IMR-90 (cell line): ENCODE measurements at regions not wholly inside any gene's neighbourhood (a gene's known extent, or its start where the extent isn't known, plus 50 kb on each side); places are given as distances from the start of the nearest gene placed in this dataset.

Experiments used
- ATAC-seq: fragments of 200-7000 bp; cut with Tn5 transposase; 2 replicates; pipeline ENCODE4 v1.9.1; 2020; ENCODE audit warnings: low read depth, mild to moderate bottlenecking, moderate library complexity
- BruUV-seq: library from RNA; stranded (reverse); fragments of 400-500 nt; replicated peaks from 2 replicates; lab custom pipeline; 2021; lab: Mats Ljungman, UMichigan
- CTCF ChIA-PET: fragments of 300-600 bp; formaldehyde crosslinking; extraction: SDS; loops from one replicate; lab custom pipeline; 2021; ENCODE audit warnings: antibody characterized with exemption; lab: Yijun Ruan, JAX
- POLR2A ChIA-PET: fragments of 300-600 bp; sonication (Branson Sonifier 250); formaldehyde crosslinking; loops from one replicate; lab custom pipeline; 2022; ENCODE audit warnings: antibody characterized with exemption; ENCODE audit not compliant: unreplicated experiment; lab: Charles Lee
- DNase-seq: peaks from one replicate; pipeline ENCODE4 v3.0.0; 2013
- H2AFZ ChIP-seq: replicated peaks from 2 replicates; pipeline ENCODE3; 2013; ENCODE audit warnings: low read length, mild to moderate bottlenecking; ENCODE audit not compliant: poor library complexity
- H2AK5ac ChIP-seq: 2 replicates; pipeline ENCODE4 v1.6.1; 2013; ENCODE audit warnings: low read depth, low read length, inconsistent platforms
- H2AK9ac ChIP-seq: replicated peaks from 2 replicates; pipeline ENCODE3; 2013; ENCODE audit warnings: mild to moderate bottlenecking, low read depth, low read length, moderate library complexity; ENCODE audit not compliant: poor library complexity
- H2BK120ac ChIP-seq: 2 replicates; pipeline ENCODE4 v1.6.1; 2013; ENCODE audit warnings: low read depth, low read length, inconsistent platforms
- H2BK15ac ChIP-seq: 3 replicates; pipeline ENCODE4 v1.6.1; 2013; ENCODE audit warnings: low read depth, low read length, inconsistent platforms
- H2BK20ac ChIP-seq: 2 replicates; pipeline ENCODE4 v1.6.1; 2013; ENCODE audit warnings: low read depth, mild to moderate bottlenecking, inconsistent platforms, low read length, moderate library complexity
- H2BK5ac ChIP-seq: 2 replicates; pipeline ENCODE4 v1.6.1; 2013; ENCODE audit warnings: mild to moderate bottlenecking, low read depth, low read length, inconsistent platforms; ENCODE audit not compliant: poor library complexity, severe bottlenecking
- H3K14ac ChIP-seq: replicated peaks from 2 replicates; pipeline ENCODE4 v1.6.1; 2013; ENCODE audit warnings: low read depth, low read length, inconsistent platforms
- H3K18ac ChIP-seq: 2 replicates; pipeline ENCODE4 v1.6.1; 2013; ENCODE audit warnings: low read depth, low read length, control low read depth
- H3K23ac ChIP-seq: 2 replicates; pipeline ENCODE4 v1.6.1; 2013; ENCODE audit warnings: low read depth, low read length, inconsistent platforms
- H3K27ac ChIP-seq: 2 replicates; pipeline ENCODE4 v1.5.1; 2013; ENCODE audit warnings: mild to moderate bottlenecking, control low read depth, low read length; ENCODE audit not compliant: insufficient read depth
- H3K27me3 ChIP-seq: 2 replicates; pipeline ENCODE4 v1.6.1; 2013; ENCODE audit warnings: low read length; ENCODE audit not compliant: control insufficient read depth, insufficient read depth
- H3K36me3 ChIP-seq: 2 replicates; pipeline ENCODE4 v1.6.1; 2013; ENCODE audit warnings: low read length, mixed read lengths; ENCODE audit not compliant: control insufficient read depth, insufficient read depth
- H3K4ac ChIP-seq: 2 replicates; pipeline ENCODE4 v1.6.1; 2013; ENCODE audit warnings: low read depth, low read length, inconsistent platforms
- H3K4me1 ChIP-seq: 2 replicates; pipeline ENCODE4 v1.6.1; 2013; ENCODE audit warnings: low read length, mixed read lengths; ENCODE audit not compliant: control insufficient read depth, insufficient read depth
- H3K4me2 ChIP-seq: 2 replicates; pipeline ENCODE4 v1.6.1; 2013; ENCODE audit warnings: low read depth, mild to moderate bottlenecking, control low read depth, low read length, moderate library complexity
- H3K4me3 ChIP-seq: 2 replicates; pipeline ENCODE4 v1.5.1; 2013; ENCODE audit warnings: low read depth, mild to moderate bottlenecking, control low read depth, low read length, moderate library complexity; ENCODE audit not compliant: insufficient read depth
- H3K56ac ChIP-seq: 2 replicates; pipeline ENCODE4 v1.6.1; 2013; ENCODE audit warnings: low read length, inconsistent platforms; ENCODE audit not compliant: insufficient read depth; ENCODE audit errors: extremely low read depth
- H3K79me1 ChIP-seq, 2 experiments: 2 replicates each; pipeline ENCODE4 v1.6.1; 2013; ENCODE audit warnings: low read length in 2 of 2, inconsistent platforms in 1 of 2, low read depth in 1 of 2
- H3K9ac ChIP-seq: 2 replicates; pipeline ENCODE4 v1.6.1; 2013; ENCODE audit warnings: low read depth, low read length, control low read depth
- H3K9me1 ChIP-seq: 2 replicates; pipeline ENCODE4 v1.6.1; 2013; ENCODE audit warnings: low read length, inconsistent platforms; ENCODE audit not compliant: insufficient read depth
- H3K9me3 ChIP-seq: 2 replicates; pipeline ENCODE4 v1.6.1; 2013; ENCODE audit warnings: low read length; ENCODE audit not compliant: control insufficient read depth, insufficient read depth
- H4K20me1 ChIP-seq: 2 replicates; pipeline ENCODE4 v1.6.1; 2013; ENCODE audit warnings: low read length, inconsistent platforms; ENCODE audit not compliant: insufficient read depth
- H4K5ac ChIP-seq: 2 replicates; pipeline ENCODE4 v1.6.1; 2013; ENCODE audit warnings: mild to moderate bottlenecking, low read depth, low read length, control low read depth
- H4K8ac ChIP-seq, 2 experiments: 2 replicates each; pipeline ENCODE4 v1.6.1; 2013; ENCODE audit warnings: low read depth in 2 of 2, low read length in 2 of 2, control low read depth in 1 of 2, inconsistent platforms in 1 of 2
- H4K91ac ChIP-seq: 2 replicates; pipeline ENCODE4 v1.6.1; 2013; ENCODE audit warnings: low read depth, low read length, inconsistent platforms; ENCODE audit not compliant: insufficient read depth
- BHLHE40 ChIP-seq: fragments of 150-350 bp; IDR thresholded peaks from 2 replicates; pipeline ENCODE4 v1.6.1; 2016; ENCODE audit warnings: mild to moderate bottlenecking, low read depth, low read length
- CEBPB ChIP-seq: IDR thresholded peaks from 2 replicates; pipeline ENCODE4 v1.6.1; 2012; ENCODE audit warnings: low read depth, low read length, improper control_type of control experiment
- CHD1 ChIP-seq: IDR thresholded peaks from 2 replicates; pipeline ENCODE4 v1.6.1; 2012; ENCODE audit warnings: low read depth, low read length, improper control_type of control experiment
- CTCF ChIP-seq: conservative IDR thresholded peaks from 2 replicates; pipeline ENCODE4 v1.5.1; 2012; ENCODE audit warnings: mild to moderate bottlenecking, low read depth, low read length, improper control_type of control experiment
- ELK1 ChIP-seq: fragments of 150-350 bp; IDR thresholded peaks from 2 replicates; pipeline ENCODE4 v1.6.1; 2016; ENCODE audit warnings: low read depth, mild to moderate bottlenecking, low read length, moderate library complexity, borderline replicate concordance
- FOS ChIP-seq: fragments of 150-350 bp; IDR thresholded peaks from 2 replicates; pipeline ENCODE4 v1.6.1; 2016; ENCODE audit warnings: low read depth, low read length
- MAFK ChIP-seq: IDR thresholded peaks from 2 replicates; pipeline ENCODE4 v1.6.1; 2012; ENCODE audit warnings: low read depth, low read length, improper control_type of control experiment
- MAZ ChIP-seq: IDR thresholded peaks from 2 replicates; pipeline ENCODE4 v1.6.1; 2012; ENCODE audit warnings: low read depth, mild to moderate bottlenecking, low read length, improper control_type of control experiment, moderate library complexity, borderline replicate concordance
- MXI1 ChIP-seq: IDR thresholded peaks from 2 replicates; pipeline ENCODE4 v1.6.1; 2012; ENCODE audit warnings: low read depth, mild to moderate bottlenecking, low read length, moderate library complexity, borderline replicate concordance
- NFE2L2 ChIP-seq: fragments of 150-350 bp; IDR thresholded peaks from 2 replicates; pipeline ENCODE4 v1.6.1; 2016; ENCODE audit warnings: low read depth, mild to moderate bottlenecking, low read length
- POLR2A ChIP-seq: IDR thresholded peaks from 2 replicates; pipeline ENCODE4 v1.6.1; 2012; ENCODE audit warnings: mild to moderate bottlenecking, low read depth, low read length
- RAD21 ChIP-seq: IDR thresholded peaks from 2 replicates; pipeline ENCODE4 v1.6.1; 2012; ENCODE audit warnings: low read length, improper control_type of control experiment
- RCOR1 ChIP-seq: IDR thresholded peaks from 2 replicates; pipeline ENCODE4 v1.6.1; 2012; ENCODE audit warnings: mild to moderate bottlenecking, low read length, improper control_type of control experiment; ENCODE audit not compliant: insufficient replicate concordance
- RFX5 ChIP-seq: IDR thresholded peaks from 2 replicates; pipeline ENCODE4 v1.8.0; 2012; ENCODE audit warnings: low read depth, mild to moderate bottlenecking, low read length, moderate library complexity
- SMC3 ChIP-seq: fragments of 150-350 bp; IDR thresholded peaks from 2 replicates; pipeline ENCODE4 v1.6.1; 2016; ENCODE audit warnings: low read depth, mild to moderate bottlenecking, antibody characterized with exemption, low read length, moderate library complexity
- USF2 ChIP-seq: fragments of 150-350 bp; IDR thresholded peaks from 2 replicates; pipeline ENCODE4 v1.6.1; 2017; ENCODE audit warnings: mild to moderate bottlenecking, antibody characterized with exemption, low read length, low read depth
- WGBS, 2 experiments: methylation state at CpG; one replicate each; pipeline versions ENCODE4 v1.1.5 to v1.1.7; 2013; ENCODE audit warnings: missing lambda C conversion rate in 2 of 2; ENCODE audit not compliant: insufficient read length in 1 of 2; ENCODE audit errors: extremely low coverage in 2 of 2; 5-methylcytosine and 5-hydroxymethylcytosine counted together
- dilution Hi-C: fragments of 300-500 bp; cut with HindIII; formaldehyde crosslinking; loops from one replicate; pipeline ENCODE4 v1.14.3; 2018; ENCODE audit warnings: low sequenced_read_pairs; ENCODE audit not compliant: unreplicated experiment
- in situ Hi-C: fragments of 300-500 bp; cut with MboI; formaldehyde crosslinking; loops from 3 replicates; pipeline ENCODE4 v1.14.3; 2019; ENCODE audit warnings: low sequenced_read_pairs, inconsistent platforms, mixed read lengths
- intact Hi-C: fragments of 100-400 bp; cut with micrococcal nuclease; formaldehyde crosslinking; loops from 2 replicates; pipeline ENCODE4 v1.10.0; 2022

- no TSS peak for BruUV-seq
- no peak overlapping the region for H3K56ac ChIP-seq
- H3K36me3 ChIP-seq, result no peaks in the 10 kb centered on the region
- no peaks in the 10 kb centered on the region for H3K9me1 ChIP-seq
- no peak overlapping the region for H3K27ac ChIP-seq
- H3K4ac ChIP-seq, result no peak overlapping the region
- H3K4me3 ChIP-seq, result no peak overlapping the region
- WGBS, 2 experiments, result no CpG with 5 or more reads among the region's 1 CpG
- no peak overlapping the region for H2AK9ac ChIP-seq
- H2AFZ ChIP-seq, result no peak overlapping the region
- H2BK120ac ChIP-seq, result no peak overlapping the region
- no peak overlapping the region for H3K18ac ChIP-seq
- H4K91ac ChIP-seq, result no peak overlapping the region
- no peak overlapping the region for H2BK15ac ChIP-seq
- H3K14ac ChIP-seq, result no peak overlapping the region
- no peak for ATAC-seq
- H2AK5ac ChIP-seq, result no peak overlapping the region
- CTCF ChIA-PET, result interaction anchor here (0.6 to 1.3 kb wide), 2 partner anchors 10 to 12 kb away, joined by 3 read pairs; no protein-coding TSS in a partner anchor
- in situ Hi-C loops (no loop called here), intact Hi-C loops (no loop called here), dilution Hi-C loops (no loop called here)
- H3K9me3 ChIP-seq, result no peaks in the 10 kb centered on the region
- no peaks in the 10 kb centered on the region for H3K79me1 ChIP-seq
- POLR2A ChIA-PET, result no interaction called here
- H3K9ac ChIP-seq, result no peak overlapping the region
- no peak overlapping the region for H4K8ac ChIP-seq
- H4K5ac ChIP-seq, result no peak overlapping the region
- no peak for DNase-seq
- TF ChIP-seq BHLHE40, result no peak
- no peak for TF ChIP-seq CHD1
- TF ChIP-seq RFX5, result no peak
- no peak for TF ChIP-seq MAFK
- no peak for TF ChIP-seq MXI1
- no peak for TF ChIP-seq FOS
- TF ChIP-seq SMC3, result no peak
- TF ChIP-seq NFE2L2, result no peak
- no peak for TF ChIP-seq RAD21
- no peak for TF ChIP-seq ELK1
- no peak for TF ChIP-seq CTCF
- TF ChIP-seq RCOR1, result no peak
- no peak for TF ChIP-seq USF2
- TF ChIP-seq MAZ, result no peak
- TF ChIP-seq POLR2A, result no peak
- no peak for TF ChIP-seq CEBPB
- no peaks in the 10 kb centered on the region for H3K27me3 ChIP-seq
- H3K4me2 ChIP-seq, result no peak overlapping the region
- no peak overlapping the region for H2BK5ac ChIP-seq
- no peak overlapping the region for H2BK20ac ChIP-seq
- no peaks in the 10 kb centered on the region for H3K4me1 ChIP-seq
- H3K23ac ChIP-seq, result no peak overlapping the region
- H4K20me1 ChIP-seq, result no peaks in the 10 kb centered on the region
These were observed 284.5 kb upstream of the SEMA3A start for GRCh38 chr7:84479059-84479458.
